Gastrocnemius medialis (tissue), 4 donors: ENCODE measurements at regions not wholly inside any gene's neighbourhood (a gene's known extent, or its start where the extent isn't known, plus 50 kb on each side); places are given as distances from the start of the nearest gene placed in this dataset.

ENCODE experiments used
- ATAC-seq, 2 donors: fragments of 150-250 bp; one replicate each; pipeline ENCODE4 v1.9.1; 2016
- DNase-seq, 2 donors: peaks; one replicate each; pipeline ENCODE4 v3.0.0-alpha.2; 2019
- H3K27ac ChIP-seq, 4 donors: fragments of 200-600 bp; sonication (generic); 1 replicate in 1 of 4; 2 replicates in 3 of 4; pipeline ENCODE4 v1.5.1; 2016 to 2018; ENCODE audit warnings: mild to moderate bottlenecking in 2 of 4, moderate library complexity in 1 of 4
- H3K27me3 ChIP-seq, 3 donors: fragments of 200-600 bp; sonication (generic) in 2 of 3; 1 replicate in 1 of 3; 2 replicates in 2 of 3; pipeline versions ENCODE4 v1.5.1 to v1.6.0; 2016 to 2019; ENCODE audit warnings: mild to moderate bottlenecking in 1 of 3, moderate library complexity in 1 of 3
- H3K36me3 ChIP-seq, 2 donors: fragments of 200-600 bp; sonication (generic) in 1 of 2; one replicate each; pipeline ENCODE4 v1.5.1; 2017 to 2018
- H3K4me1 ChIP-seq, 2 donors: fragments of 200-600 bp; sonication (generic) in 1 of 2; one replicate each; pipeline ENCODE4 v1.5.1; 2016 to 2017; ENCODE audit warnings: mild to moderate bottlenecking in 2 of 2
- H3K4me3 ChIP-seq, 4 donors: fragments of 200-600 bp; sonication (generic) in 3 of 4; 1 replicate in 1 of 4; 2 replicates in 3 of 4; pipeline ENCODE4 v1.5.1; 2016 to 2019; ENCODE audit warnings: mild to moderate bottlenecking in 2 of 4
- H3K9me3 ChIP-seq, 3 donors: fragments of 200-600 bp; sonication (generic) in 2 of 3; 1 replicate in 1 of 3; 2 replicates in 2 of 3; pipeline ENCODE4 v1.5.1; 2016 to 2019
- CTCF ChIP-seq, 5 experiments: fragments of 450-650 bp in 3 of 5; fragments of 200-600 bp in 2 of 5; sonication (generic) in 2 of 5; IDR thresholded peaks in 4 of 5; conservative IDR thresholded peaks in 1 of 5; 1 replicate in 4 of 5; 2 replicates in 1 of 5; pipeline ENCODE4 v1.5.1; 2016 to 2019; ENCODE audit warnings: antibody characterized with exemption in 5 of 5, mild to moderate bottlenecking in 3 of 5, moderate library complexity in 3 of 5
- POLR2A ChIP-seq, 2 donors: fragments of 450-650 bp; IDR thresholded peaks; one replicate each; pipeline ENCODE4 v1.6.1; 2017; ENCODE audit warnings: antibody characterized with exemption in 2 of 2, mild to moderate bottlenecking in 2 of 2, moderate library complexity in 2 of 2
- in situ Hi-C, 4 donors: fragments of 200-750 bp; cut with MboI; loops; one replicate each; pipeline versions ENCODE4 v1.15.0 to v1.8.0; 2017; ENCODE audit warnings: low sequenced_read_pairs in 4 of 4
- intact Hi-C: fragments of 100-400 bp; cut with DNase I; formaldehyde crosslinking; loops from one replicate; pipeline ENCODE4 v1.15.1; 2023; ENCODE audit warnings: low total_unique reads

DNA sequence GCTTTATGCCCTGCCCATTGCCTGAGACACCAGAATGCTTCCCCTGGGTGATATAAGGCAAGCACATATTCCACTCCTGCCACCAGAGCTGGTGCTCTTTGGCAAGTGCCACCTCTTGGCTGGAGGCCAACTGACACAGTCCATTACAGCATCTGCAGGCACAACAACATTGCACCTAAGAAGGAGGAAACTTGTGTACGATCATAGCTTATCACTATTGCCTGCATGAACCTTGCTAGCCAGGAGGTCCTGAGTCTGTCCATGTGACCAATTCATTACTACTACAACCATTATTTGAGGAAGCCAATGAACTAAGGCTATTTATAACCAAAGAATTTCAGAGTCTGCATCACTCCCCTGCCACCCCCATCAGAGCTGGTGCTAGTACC is 119.8 kb upstream of the SCAF11 start:
- intact Hi-C loops, result no loop called here
- no peak for DNase-seq

GRCh38 chr12:46109343-46110222 is 119.2 kb upstream of the SCAF11 start:
- H3K27me3 ChIP-seq, result no peaks in the 10 kb centered on the region
- H3K4me3 ChIP-seq, result no peak overlapping the region
- H3K27ac ChIP-seq, result no peak overlapping the region
- in situ Hi-C loops, result no loop called here
- H3K4me1 ChIP-seq, result no peaks in the 10 kb centered on the region
- TF ChIP-seq CTCF (IDR thresholded peaks at IDR 0.05 in 4 of 5, conservative IDR thresholded peaks at IDR 0.05 in 1 of 5) (no peak), POLR2A (IDR thresholded peaks at IDR 0.05) (no peak)
- no peaks in the 10 kb centered on the region for H3K9me3 ChIP-seq
- ATAC-seq, result no peak
- H3K36me3 ChIP-seq, result no peaks in the 10 kb centered on the region
- intact Hi-C loops, result no loop called here
- no peak for DNase-seq

More for the DNA sequence above, 119.8 kb upstream of the SCAF11 start:
- no peak for TF ChIP-seq CTCF (IDR thresholded peaks at IDR 0.05 in 4 of 5, conservative IDR thresholded peaks at IDR 0.05 in 1 of 5)
- no peak for TF ChIP-seq POLR2A (IDR thresholded peaks at IDR 0.05)
- Histone ChIP-seq H3K9me3 (no peaks in the 10 kb centered on the region), H3K4me1 (no peaks in the 10 kb centered on the region), H3K27me3 (no peaks in the 10 kb centered on the region), H3K36me3 (no peaks in the 10 kb centered on the region), H3K4me3 (no peak overlapping the region), H3K27ac (no peak overlapping the region)
- in situ Hi-C loops, result no loop called here
- ATAC-seq, result no peak

GRCh38 chr12:46108721-46109120 is 118.3 kb upstream of the SCAF11 start:
- Histone ChIP-seq H3K9me3 (no peaks in the 10 kb centered on the region), H3K4me1 (no peaks in the 10 kb centered on the region), H3K27me3 (no peaks in the 10 kb centered on the region), H3K36me3 (no peaks in the 10 kb centered on the region), H3K27ac (no peak overlapping the region), H3K4me3 (no peak overlapping the region)
- DNase-seq (no peak), ATAC-seq (no peak)
- in situ Hi-C loops, result no loop called here
- intact Hi-C loops, result no loop called here
- TF ChIP-seq CTCF (IDR thresholded peaks at IDR 0.05 in 4 of 5, conservative IDR thresholded peaks at IDR 0.05 in 1 of 5), result no peak
- TF ChIP-seq POLR2A (IDR thresholded peaks at IDR 0.05), result no peak

DNA sequence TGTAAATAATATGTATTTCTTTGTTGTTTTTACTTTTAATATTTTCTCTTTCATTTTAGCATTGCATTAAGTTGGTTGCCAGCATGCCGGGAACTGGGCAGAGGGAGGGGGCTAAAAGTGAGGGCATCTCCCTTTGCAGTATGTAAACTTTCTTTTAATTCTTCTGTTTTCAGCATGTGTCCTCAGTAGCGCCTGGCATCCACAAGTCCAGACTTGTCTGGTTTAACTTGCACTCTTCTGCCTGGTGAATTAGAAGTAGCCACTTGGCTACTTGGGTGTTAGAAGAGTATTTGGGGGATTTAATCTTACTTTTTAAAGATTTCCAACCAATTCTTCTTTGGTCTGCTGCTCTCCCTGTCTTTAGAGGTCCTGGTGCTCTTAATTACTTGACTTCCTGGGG is 117.2 kb upstream of the SCAF11 start:
- Histone ChIP-seq H3K27ac (no peak overlapping the region), H3K36me3 (no peaks in the 10 kb centered on the region), H3K4me3 (no peak overlapping the region), H3K27me3 (no peaks in the 10 kb centered on the region), H3K9me3 (no peaks in the 10 kb centered on the region), H3K4me1 (no peaks in the 10 kb centered on the region)
- ATAC-seq, result no peak
- intact Hi-C loops (no loop called here), in situ Hi-C loops (no loop called here)
- DNase-seq, result no peak
- no peak for TF ChIP-seq CTCF (IDR thresholded peaks at IDR 0.05 in 4 of 5, conservative IDR thresholded peaks at IDR 0.05 in 1 of 5)
- no peak for TF ChIP-seq POLR2A (IDR thresholded peaks at IDR 0.05)
